CD4-positive, alpha-beta T cell treated with Interleukin-4 for 4 hours (primary cell): ENCODE measurements at regions not wholly inside any gene's neighbourhood (a gene's known extent, or its start where the extent isn't known, plus 50 kb on each side); places are given as distances from the start of the nearest gene placed in this dataset.

Experiments used
- DNase-seq: peaks from one replicate; pipeline ENCODE4 v3.0.0-alpha.2; 2020

DNA sequence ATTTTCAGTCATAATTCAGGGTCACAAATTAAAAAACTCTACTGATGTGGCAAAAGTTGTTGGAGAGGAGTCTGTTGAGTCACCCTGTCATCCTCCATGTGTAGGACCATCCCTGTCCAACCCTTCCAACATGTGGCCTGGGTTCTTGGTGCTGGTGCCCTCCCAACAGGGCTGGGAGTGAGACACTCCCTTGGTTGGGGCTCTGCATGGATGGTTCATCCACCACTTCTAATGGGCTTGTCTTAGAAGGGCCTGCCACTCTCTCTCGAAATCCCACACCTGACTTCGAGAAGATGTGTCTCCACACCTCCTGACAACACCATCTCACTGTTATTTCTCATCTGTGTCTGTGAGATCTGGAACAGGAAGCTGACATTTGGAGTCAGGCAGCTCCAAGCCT lies 312.2 kb upstream of the IRX4 start:
- no peak for DNase-seq

DNA sequence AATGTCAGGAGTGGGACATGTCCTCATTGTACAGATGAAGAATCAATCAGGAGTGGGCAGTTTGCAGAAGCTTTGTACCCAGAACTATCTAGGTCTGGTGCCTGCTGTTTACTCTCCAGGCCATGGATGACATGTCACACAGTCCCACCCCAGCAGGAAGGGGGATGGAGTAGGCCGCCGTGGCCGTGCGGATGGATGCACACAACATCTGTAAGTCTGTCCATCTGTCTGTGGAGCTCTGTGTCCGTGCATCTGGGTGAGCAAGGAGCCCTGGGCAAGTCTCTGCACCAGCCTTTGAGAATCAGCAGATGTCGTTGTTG lies 311.5 kb upstream of the IRX4 start:
- no peak for DNase-seq

DNA sequence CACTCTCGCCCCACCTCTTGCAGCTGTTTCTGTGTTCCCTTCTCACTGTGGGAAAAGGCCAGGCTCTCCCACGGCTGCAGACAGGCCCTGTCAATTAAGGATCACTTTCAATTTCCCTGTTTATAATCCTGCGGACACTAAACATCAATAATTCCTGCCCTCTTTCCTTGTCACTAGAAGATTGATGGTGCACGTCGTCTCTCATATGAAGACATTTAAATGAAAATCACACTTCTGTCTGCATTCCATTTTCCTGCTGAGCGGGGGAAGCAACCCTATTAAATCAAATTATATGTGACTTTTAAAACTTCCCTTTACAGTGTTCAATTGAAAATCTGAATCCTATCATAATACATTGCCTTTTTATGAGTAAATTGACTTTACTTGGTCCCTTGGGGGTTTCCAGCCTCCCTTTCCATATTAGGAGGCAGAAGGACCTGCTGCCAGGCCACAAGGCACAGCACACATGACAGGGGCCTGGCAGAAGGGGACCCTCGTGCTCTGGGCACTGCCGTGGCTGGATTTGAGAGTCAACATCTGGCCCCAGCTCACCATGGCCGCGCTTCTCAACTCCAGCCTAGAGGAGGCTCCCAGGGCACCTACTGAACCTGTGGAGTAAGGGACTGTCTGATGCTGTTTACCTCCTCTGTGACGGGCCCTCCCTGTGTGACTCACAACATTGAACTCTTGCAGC lies 311.0 kb upstream of the IRX4 start:
- no peak for DNase-seq

DNA sequence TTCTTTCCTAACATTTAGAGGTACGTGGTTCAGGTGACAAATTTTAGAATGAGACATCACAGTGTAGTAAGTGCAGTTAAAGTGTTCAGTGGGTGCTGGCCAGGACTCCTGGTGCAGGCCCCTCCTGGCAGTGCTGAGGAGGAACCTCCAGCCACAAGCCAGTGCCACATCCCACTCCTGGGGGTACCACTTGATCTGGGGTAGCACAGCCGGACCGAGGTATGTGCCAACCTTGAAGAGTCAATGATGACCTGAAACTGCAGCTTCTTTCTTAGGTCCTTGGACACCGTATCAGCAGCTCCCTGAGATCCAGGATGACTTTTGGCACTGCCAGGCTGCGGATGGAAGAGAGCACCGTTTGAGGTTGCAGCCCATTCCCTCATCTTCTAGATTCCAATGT lies 310.4 kb upstream of the IRX4 start:
- DNase-seq = no peak

DNA sequence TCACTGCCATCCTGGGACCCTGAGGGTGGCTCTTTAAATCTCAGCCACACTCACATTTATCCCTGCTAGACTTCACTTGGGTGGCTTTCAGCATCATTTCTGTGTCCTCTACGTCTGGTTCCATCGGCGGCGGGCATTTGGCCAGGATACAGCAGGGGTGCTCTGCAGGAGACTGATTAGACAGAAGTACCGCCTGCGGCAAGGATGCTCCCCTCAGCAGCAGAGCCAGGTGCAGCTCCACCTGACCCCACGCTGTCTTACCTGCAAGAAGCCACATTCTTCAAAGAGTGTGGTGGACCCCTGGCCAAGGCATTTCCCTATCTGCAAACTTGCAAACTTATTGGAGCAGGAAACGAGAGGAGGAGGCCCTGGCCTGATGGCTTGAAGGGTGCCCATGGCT lies 309.8 kb upstream of the IRX4 start:
- DNase-seq = no peak

DNA sequence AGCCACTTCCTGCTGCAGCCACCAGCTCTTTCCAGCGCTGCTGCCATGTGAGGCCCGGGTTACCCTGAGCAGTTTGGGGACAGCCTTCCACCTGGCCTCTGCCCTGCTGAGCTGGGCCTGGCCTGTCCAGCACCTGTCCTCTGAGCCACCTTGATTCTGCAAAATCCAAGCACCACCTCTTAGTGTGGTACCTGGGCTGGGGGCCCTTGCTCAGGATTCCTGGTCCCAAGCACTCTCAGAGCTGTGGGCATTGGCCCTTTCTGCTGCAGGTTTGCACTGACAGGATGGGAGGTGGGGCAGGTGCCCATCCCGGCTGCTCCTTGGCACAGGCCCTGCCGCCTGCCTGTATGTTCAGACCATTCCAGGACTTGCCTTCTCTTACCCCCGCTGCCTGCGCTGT lies 309.2 kb upstream of the IRX4 start:
- DNase-seq = no peak

DNA sequence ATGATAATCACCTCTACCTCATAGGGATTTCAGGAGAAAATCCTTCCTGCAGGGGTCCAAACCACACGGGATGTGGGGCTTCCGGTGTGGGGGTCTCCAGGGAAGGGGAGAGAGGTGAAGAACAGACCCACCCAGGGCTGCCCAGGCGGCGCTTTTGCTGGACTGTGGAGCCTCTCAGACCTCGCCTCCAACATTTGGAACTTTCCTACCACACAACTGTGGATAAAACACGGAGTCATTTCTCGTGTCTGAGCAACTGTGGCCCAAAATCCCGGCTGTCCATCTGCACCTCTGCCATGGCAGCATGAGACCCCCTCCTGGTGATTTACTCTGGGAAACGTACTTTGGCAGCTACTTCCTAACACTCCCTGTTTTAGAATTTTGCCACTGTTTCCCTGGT lies 307.8 kb upstream of the IRX4 start:
- DNase-seq = no peak

DNA sequence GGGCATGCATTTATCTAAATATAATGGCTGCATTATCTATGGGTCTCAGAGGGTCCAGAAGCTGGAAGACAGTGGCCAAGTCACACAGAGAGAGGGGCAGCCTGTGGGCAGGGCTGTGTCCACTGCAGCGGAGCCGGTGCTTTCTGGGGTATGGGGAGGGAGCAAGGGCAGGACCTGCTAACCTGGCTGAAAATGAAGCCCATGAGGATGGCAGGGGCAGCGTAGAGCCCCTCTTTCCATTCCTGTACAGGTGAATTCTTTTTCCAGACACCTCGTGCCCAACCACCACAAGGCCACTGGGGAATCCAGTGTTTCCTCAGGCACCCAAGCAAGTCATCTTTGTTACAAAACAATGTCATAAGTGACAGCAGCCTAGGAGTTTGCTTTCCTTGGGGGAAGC lies 305.9 kb upstream of the IRX4 start:
- no peak for DNase-seq

DNA sequence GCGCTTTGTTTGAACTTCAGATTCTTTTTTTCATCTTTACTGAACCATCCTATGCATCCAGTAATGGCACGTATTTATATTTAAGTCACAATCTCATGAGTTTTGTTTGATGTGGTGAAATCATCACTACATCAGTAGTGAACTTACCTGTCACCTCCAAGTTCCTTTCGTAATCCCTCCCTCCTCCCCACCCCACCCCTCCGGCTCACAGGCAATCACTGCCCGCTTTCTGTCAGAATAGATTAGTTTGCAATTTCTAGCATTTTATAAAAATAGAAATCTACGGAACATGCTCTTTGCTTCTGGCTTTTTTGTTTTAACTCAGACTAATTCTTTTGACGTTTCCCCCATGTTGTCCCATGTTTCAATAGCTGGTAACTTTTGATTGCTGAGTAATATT lies 305.4 kb upstream of the IRX4 start:
- no peak for DNase-seq

DNA sequence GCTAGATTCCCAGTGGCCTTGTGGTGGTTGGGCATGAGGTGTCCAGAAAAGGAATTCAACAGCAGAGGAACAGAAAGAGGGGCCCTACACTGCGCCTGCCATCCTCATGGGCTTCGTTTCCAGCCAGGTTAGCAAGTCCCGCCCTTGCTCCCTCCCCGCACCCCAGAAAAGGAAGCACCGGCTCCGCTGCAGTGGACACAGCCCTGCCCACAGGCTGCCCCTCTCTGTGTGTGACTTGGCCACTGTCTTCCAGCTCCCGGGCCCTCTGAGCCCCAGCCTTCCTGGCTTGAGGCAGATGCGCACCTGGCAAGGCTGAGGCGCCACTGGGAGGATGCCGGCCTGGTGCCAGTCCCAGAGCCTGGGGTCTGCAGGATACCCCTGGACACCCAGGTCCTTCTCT lies 305.0 kb upstream of the IRX4 start:
- DNase-seq = no peak

DNA sequence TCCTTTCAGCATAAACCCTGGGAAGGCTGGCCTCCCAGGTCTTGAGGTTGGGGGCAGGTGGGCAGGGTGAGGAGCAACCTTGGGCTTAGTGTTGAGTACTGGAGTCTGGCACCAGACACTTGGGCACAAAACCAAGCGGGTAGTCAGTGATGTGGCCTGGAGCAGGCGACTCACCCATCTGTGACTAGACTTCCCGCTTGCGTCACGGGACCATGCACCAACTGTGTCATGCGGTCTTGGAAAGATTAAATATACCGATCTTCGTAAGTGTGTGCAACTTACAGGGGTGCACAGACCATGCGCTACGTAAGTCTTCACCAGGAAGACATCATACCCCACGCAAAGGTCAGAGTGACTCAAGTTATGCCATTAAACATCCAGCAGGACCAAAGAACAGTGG lies 304.4 kb upstream of the IRX4 start:
- no peak for DNase-seq

DNA sequence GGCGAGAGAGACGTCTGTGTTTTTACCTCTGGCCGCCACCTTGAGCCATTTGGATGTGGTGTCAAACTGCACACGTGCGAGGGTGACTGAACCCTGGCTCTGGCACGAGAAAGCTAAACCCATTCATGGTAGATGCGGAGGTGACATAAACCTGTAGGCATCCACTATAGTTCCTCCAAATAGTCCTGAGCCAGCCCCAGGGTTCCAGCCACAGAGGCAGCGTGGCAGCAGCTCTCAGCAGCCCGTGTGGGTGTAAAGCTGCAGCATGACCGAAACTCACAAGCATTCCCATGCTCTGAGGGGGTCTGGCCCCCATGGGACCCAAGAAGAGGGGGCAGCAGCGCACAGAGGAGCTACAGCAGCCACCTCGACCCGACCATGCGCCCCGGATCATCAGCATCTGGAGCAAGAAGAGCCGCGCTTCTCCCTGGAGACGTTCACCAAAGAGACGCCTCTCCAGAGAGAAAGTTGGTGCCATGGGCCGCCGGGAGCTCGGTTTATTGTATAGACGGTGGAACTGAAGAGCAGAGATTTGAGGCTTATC lies 303.8 kb upstream of the IRX4 start:
- DNase-seq = no peak

DNA sequence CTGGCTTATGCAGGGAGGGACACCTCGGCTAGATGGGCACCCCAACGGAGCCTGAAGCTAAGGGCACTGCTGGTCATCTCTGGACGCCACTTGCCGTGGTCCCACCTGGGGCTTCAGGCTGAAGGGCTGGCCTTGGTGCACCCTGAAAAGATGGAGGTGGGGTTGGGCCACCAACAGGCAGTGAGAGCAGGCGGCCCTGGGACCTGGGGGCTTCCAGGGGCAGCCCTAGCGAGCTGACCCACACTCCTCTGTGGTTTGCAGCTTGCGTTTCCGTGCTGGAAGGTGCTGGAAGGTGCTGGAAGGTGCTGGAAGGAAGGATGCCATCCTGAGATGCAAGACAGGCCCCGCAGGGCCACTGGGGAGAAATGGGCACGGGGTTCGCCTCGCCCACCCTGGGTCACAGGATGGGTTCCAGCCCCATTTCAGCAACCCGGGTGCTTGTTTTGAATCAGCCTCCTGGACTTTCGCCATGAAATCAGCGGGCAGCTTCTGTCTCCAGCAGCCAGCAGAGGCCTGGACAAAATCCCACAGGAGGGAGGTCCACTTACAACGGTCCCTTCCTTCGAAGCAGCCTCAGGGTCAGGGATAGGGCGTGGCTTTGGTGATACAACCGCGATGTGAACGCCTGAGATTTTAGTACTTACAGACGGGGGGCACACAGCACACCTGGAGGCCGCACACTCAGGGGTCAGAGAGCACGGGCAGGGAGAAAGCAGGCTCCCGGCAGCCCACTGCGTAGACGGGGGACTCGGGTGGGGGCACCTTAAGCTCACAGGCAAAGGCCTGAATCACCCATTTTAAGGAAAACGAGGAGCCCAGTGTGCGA lies 303.1 kb upstream of the IRX4 start:
- DNase-seq = no peak

DNA sequence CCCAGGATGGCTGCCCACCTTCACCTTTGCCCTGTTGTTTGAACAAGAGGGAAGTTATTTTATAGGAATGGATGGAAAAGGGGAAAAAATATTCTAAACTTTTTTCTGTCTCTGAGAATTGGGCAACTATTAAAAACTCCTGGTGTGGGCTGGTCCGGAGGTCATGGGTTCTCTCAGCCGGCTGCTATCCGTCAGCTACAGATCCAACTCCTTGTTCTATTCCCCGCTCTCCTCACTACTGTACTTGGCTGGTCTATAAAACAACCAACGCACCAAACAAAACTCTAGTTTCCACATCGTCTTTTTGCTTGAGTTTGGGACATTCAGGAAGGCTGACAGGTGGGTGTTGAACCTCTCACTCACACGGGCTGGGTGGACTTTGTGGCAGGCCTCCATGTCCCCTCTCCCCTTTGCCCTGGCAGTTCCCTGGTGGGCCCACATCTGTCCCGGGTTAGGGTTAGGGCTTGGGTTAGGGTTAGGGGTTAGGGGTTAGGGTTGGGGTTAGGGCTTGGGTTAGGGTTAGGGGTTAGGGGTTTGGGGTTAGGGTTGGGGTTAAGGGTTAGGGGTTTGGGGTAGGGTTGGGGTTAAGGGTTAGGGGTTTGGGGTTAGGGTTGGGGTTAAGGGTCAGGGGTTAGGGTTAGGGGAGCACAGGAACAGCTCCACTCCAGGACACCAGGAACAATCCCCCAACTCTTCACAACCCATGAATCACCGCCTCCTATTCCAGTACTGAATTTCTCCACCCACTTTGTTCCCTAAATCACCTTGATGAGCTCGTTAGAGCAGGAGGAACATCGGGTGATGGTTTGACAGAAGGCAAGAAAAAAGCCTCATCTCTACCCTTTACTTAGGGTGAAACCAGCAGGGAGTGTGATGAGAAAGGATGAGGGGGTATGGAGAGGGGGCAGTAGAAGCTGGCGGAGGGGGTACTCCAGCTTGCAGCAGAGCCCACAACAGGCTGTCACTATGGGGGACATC lies 302.1 kb upstream of the IRX4 start:
- DNase-seq = no peak

DNA sequence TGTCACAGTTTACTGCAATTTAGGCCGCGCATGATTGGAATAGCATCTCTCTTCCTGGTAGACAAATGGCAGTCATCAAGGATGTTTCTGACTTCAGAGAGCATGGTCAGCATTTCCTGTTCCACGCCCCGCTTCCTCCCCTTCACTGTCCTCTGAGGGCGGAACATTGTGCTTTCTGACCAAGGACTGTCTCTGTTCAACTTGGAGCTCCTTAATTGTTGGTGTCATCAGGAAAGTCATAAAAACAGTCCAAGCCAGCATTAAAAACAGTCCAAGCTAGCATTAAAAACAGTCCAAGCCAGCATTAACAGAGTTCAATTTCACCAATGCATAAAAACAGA lies 301.3 kb upstream of the IRX4 start:
- no peak for DNase-seq

DNA sequence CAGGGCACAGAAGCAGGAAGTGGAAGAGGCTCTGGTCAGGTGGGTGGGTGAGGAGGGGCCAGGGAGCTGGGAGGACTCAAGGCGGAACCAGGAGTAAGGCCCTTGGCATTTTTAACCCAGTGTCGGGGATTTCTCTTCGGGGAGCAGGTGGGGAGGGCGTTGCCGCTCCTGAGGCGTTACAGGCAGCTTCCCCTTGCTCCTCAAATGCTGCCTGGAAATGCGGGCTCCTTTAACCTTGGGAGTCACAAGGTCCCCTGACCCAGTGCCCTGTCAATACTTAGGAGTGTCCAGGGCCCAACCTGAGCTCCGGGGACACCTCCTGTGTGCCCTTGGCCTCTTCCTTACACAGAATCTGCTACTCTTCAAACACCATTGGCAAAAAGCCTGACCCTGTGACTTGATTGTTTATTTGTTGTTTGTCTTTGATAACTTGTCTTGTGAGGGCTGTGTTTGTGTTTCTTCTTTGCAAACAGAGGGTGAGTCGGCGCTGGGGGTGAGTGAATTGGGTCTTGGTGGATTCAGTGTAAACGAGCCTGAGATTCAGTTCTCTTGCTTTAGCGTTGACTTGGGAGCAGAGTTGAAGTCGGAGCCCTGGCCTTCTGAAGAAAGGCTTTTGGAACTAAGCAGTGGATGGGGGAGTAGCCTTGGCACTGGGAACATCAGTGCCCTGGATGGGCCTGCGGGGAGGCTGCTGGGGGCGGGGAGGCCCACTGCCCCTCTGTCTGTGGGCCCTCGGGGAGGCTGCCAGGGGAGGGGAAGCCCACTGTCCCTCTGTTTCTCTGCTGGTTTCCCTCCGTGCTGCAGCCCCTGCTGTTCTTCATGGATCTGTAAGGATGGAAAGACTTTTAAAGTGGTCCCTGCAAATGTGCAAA lies 300.7 kb upstream of the IRX4 start:
- DNase-seq = no peak

DNA sequence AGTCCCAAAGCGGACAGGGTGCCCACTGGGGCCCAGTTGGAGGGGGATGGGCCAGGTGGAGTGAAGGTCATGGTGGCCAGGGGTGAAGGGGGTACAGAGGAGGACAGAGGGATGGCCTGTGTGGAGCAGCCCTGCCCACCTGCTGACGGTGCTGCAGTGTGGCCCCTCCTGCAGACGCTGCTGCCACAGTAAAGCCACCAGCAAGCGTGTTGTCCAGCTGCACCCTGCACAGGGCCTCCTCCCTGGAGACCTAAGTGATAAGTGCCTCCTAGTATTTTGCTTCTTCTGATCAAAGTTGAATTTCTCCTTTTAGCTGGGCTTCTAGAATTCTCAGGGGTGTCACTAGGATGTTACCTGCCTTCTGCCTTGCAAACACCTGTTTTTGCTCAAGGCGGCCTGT lies 299.3 kb upstream of the IRX4 start:
- DNase-seq = no peak

DNA sequence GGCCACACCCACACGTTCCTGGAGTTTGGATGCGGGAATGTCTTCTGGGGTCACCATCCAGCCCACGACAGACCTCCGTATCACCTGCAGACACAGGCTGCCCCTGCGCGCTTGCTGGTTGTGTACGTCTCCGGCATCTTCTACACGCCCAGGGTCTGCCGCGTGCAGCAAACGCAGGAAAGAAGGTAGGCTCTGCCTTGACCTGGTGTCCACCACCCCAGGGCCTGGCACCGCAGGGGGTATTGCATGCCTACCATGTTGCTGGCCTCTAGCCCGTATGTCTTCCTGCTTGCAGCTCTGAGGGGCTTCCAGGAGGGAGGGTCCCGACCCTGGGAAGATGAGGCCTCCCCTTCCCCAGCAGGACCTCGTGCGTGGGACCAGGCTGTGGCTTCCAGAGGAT lies 298.8 kb upstream of the IRX4 start:
- DNase-seq = no peak

DNA sequence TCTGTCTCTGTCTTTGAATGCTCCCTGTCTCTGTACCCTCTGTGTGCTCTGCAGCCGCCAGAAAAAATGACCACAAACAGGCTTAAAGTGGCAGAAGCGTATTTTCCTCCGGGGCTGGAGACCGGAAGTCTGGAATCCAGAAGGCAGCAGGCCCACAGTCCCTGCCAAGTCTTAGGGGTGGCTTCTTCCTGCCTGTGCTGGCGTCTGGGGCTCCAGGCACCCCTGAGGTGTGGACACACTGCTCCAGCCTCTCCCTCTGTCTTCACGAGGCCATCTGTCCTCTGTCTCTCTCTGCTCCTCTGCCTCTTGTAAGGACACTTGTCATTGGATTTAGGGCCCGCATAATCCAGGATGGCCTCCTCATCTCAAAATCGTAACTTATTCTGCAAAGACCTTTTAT lies 298.4 kb upstream of the IRX4 start:
- no peak for DNase-seq

DNA sequence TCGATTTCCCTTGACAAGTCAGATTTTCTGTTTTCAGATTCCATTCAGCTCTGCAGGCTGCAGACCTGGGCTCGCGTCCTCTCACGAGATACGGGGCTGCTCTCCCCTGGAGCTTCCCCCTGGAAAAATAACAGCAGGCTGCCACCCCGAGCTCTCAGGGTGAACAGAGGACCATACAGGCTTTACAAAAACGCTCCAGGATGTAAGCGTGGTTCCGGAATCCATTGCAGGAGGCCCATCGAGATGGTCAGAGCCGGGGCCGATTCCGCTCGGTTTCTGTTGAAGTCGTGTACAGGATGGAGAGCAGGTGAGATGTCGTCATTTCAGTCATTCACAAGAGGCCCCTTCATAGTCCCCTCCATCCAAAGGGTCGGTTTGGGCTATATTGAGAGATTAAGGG lies 297.7 kb upstream of the IRX4 start:
- no peak for DNase-seq

DNA sequence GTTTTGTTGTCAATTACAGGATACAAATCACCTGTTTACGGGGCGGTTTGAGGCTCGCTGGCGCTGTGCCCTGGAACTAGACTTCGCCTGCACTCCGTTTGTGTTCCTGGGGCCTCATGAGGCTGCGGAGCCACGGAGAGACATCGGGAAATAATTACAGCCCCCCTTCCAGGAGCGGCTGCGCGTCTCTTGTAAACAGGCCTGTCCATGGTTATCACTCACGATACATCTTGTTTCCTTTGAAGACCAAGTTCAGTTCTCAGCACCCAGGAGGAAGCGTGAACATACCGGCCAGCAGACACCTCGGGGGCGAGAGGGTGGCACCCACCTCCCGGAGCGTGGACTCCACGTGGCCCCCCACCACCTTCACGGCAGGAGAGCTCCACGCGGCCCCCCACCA lies 297.1 kb upstream of the IRX4 start:
- DNase-seq = no peak

DNA sequence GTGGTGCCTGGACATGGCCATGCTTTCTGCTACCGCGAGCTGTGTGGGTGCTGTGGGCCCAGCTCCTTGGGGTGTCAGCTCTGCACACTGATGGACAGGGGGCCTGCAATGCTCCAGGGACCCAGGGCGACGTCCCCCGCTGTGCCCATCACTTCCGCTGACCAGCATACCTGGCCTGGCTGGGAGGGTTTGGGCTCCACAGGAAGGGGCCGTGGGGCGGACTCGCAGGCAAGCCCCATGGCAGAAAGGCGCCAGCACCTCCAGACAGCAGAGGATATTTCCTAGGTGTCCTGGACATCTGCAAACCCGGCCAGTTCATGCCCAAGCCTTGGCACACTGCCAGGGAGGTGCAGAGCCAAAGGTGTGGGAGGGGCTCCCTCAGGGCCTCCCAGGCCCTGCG lies 295.8 kb upstream of the IRX4 start:
- no peak for DNase-seq

DNA sequence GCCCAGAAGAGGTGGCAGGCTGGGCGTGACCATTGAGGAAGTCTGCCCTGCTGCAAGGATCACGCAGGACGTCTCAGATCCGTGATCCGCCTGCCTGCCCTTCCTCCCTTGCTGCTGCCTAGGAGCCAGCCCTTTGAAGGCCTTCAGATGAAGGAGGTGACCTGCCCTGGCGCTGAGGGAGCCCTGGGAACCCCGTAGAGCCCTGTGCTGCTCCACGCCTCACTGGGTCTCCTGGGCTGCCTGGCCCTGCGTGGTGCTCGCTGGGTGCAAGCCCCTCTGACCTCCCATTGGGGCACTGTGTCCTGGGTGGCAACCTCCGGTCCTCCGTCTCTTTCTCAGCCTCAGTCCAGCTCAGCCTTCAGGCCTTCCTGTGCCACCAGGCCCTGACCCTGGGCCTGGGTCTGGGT lies 295.3 kb upstream of the IRX4 start:
- DNase-seq = no peak
